ENCODE measurements at regions not wholly inside any gene's neighbourhood (a gene's known extent, or its start where the extent isn't known, plus 50 kb on each side); places are given as distances from the start of the nearest gene placed in this dataset.

- ATAC-seq (ENCODE audit: insufficient read depth, low read depth) = peak; percentile 82
Measured at GRCh38 chr11:95705485-95706124, 84.0 kb downstream of the FAM76B start.

GRCh38 chr11:95704865-95705264, 84.7 kb downstream of the FAM76B start:
- no peaks in the 10 kb centered on the region for H3K9me3 ChIP-seq (ENCODE audit: insufficient read depth, low read length, severe bottlenecking)
- peaks cover 22% of the 10 kb centered on the region for H3K27me3 ChIP-seq (ENCODE audit: insufficient read depth, low read length, poor library complexity)
- H3K27ac ChIP-seq (ENCODE audit: low read length) = no peak overlapping the region
- ATAC-seq (ENCODE audit: insufficient read depth, low read depth) (no peak), DNase-seq (no peak)
- H3K4me3 ChIP-seq (ENCODE audit: low read depth in 1 of 2, low read length in 2 of 2) = no peak overlapping the region
- no peaks in the 10 kb centered on the region for H3K36me3 ChIP-seq (ENCODE audit: insufficient read depth, low read length)
- no peak overlapping the region for H3K9ac ChIP-seq (ENCODE audit: low read depth, low read length)
- H3K79me2 ChIP-seq (ENCODE audit: insufficient read depth, low read length) = no peaks in the 10 kb centered on the region
- H3K4me1 ChIP-seq (ENCODE audit: insufficient read depth, low read length) = no peaks in the 10 kb centered on the region
- no peaks in the 10 kb centered on the region for H4K20me1 ChIP-seq (ENCODE audit: insufficient read depth, low read length)
- TF ChIP-seq CTCF (IDR thresholded peaks at IDR 0.05; ENCODE audit: borderline replicate concordance, extremely low read depth, low read length, poor library complexity, severe bottlenecking) (no peak), EZH2 (IDR thresholded peaks at IDR 0.05; ENCODE audit: borderline replicate concordance, low read depth, low read length, severe bottlenecking) (no peak)
- no peak overlapping the region for H3K4me2 ChIP-seq (ENCODE audit: insufficient read depth, low read length)
- no peak overlapping the region for H2AFZ ChIP-seq (ENCODE audit: low read depth, low read length)

More at GRCh38 chr11:95705485-95706124, 84.0 kb downstream of the FAM76B start:
- Histone ChIP-seq H3K79me2 (ENCODE audit: insufficient read depth, low read length) (no peaks in the 10 kb centered on the region), H3K9ac (ENCODE audit: low read depth, low read length) (no peak overlapping the region), H3K27me3 (ENCODE audit: insufficient read depth, low read length, poor library complexity) (peaks cover 17% of the 10 kb centered on the region), H3K36me3 (ENCODE audit: insufficient read depth, low read length) (no peaks in the 10 kb centered on the region), H4K20me1 (ENCODE audit: insufficient read depth, low read length) (no peaks in the 10 kb centered on the region), H3K4me2 (ENCODE audit: insufficient read depth, low read length) (no peak overlapping the region), H3K9me3 (ENCODE audit: insufficient read depth, low read length, severe bottlenecking) (no peaks in the 10 kb centered on the region), H2AFZ (ENCODE audit: low read depth, low read length) (no peak overlapping the region), H3K27ac (ENCODE audit: low read length) (no peak overlapping the region), H3K4me3 (ENCODE audit: low read depth in 1 of 2, low read length in 2 of 2) (no peak overlapping the region), H3K4me1 (ENCODE audit: insufficient read depth, low read length) (no peaks in the 10 kb centered on the region)
- DNase-seq = peak; percentile 57
- TF ChIP-seq CTCF (IDR thresholded peaks at IDR 0.05; ENCODE audit: borderline replicate concordance, extremely low read depth, low read length, poor library complexity, severe bottlenecking) = peak; percentile 77
- TF ChIP-seq EZH2 (IDR thresholded peaks at IDR 0.05; ENCODE audit: borderline replicate concordance, low read depth, low read length, severe bottlenecking) = peak; percentile 73

- Histone ChIP-seq H4K20me1 (ENCODE audit: insufficient read depth, low read length) (no peaks in the 10 kb centered on the region), H3K4me1 (ENCODE audit: insufficient read depth, low read length) (no peaks in the 10 kb centered on the region), H3K9ac (ENCODE audit: low read depth, low read length) (no peak overlapping the region), H3K27ac (ENCODE audit: low read length) (no peak overlapping the region), H2AFZ (ENCODE audit: low read depth, low read length) (no peak overlapping the region), H3K4me2 (ENCODE audit: insufficient read depth, low read length) (no peak overlapping the region), H3K27me3 (ENCODE audit: insufficient read depth, low read length, poor library complexity) (peaks cover 17% of the 10 kb centered on the region), H3K9me3 (ENCODE audit: insufficient read depth, low read length, severe bottlenecking) (no peaks in the 10 kb centered on the region), H3K36me3 (ENCODE audit: insufficient read depth, low read length) (no peaks in the 10 kb centered on the region), H3K79me2 (ENCODE audit: insufficient read depth, low read length) (no peaks in the 10 kb centered on the region), H3K4me3 (ENCODE audit: low read depth in 1 of 2, low read length in 2 of 2) (no peak overlapping the region)
- DNase-seq (no peak), ATAC-seq (ENCODE audit: insufficient read depth, low read depth) (no peak)
- TF ChIP-seq EZH2 (IDR thresholded peaks at IDR 0.05; ENCODE audit: borderline replicate concordance, low read depth, low read length, severe bottlenecking) (no peak), CTCF (IDR thresholded peaks at IDR 0.05; ENCODE audit: borderline replicate concordance, extremely low read depth, low read length, poor library complexity, severe bottlenecking) (no peak)
Measured at GRCh38 chr11:95703049-95703448, 86.5 kb downstream of the FAM76B start.

Data from DND-41 (cell line).